Keratinocyte (primary cell): ENCODE measurements at regions not wholly inside any gene's neighbourhood (a gene's known extent, or its start where the extent isn't known, plus 50 kb on each side); places are given as distances from the start of the nearest gene placed in this dataset.

Experiments used
- DNase-seq: peaks from one replicate; pipeline ENCODE4 v3.0.0-alpha.2; 2011; ENCODE audit warnings: low read depth, missing footprints, low spot score
- FAIRE-seq: peaks from 2 replicates; lab custom pipeline; 2011; peaks lifted over from hg19 to GRCh38; lab: Jason Lieb, UNC
- H2AFZ ChIP-seq: 2 replicates; pipeline ENCODE4 v1.6.0; 2012; ENCODE audit warnings: low read length, control low read depth, inconsistent platforms; ENCODE audit not compliant: control insufficient read depth
- H3K27ac ChIP-seq: 2 replicates; pipeline ENCODE4 v1.5.1; 2011; ENCODE audit warnings: low read length; ENCODE audit not compliant: control insufficient read depth, insufficient read depth
- H3K27me3 ChIP-seq: 3 replicates; pipeline ENCODE4 v1.6.0; 2011; ENCODE audit warnings: low read length; ENCODE audit not compliant: control insufficient read depth, insufficient read depth; ENCODE audit errors: extremely low read depth
- H3K36me3 ChIP-seq, 2 experiments: 2 replicates in 1 of 2; 3 replicates in 1 of 2; pipeline ENCODE4 v1.5.1; 2011; ENCODE audit warnings: low read length in 2 of 2, mild to moderate bottlenecking in 1 of 2; ENCODE audit not compliant: control insufficient read depth in 2 of 2, insufficient read depth in 2 of 2; ENCODE audit errors: extremely low read depth in 1 of 2
- H3K4me1 ChIP-seq: 3 replicates; pipeline ENCODE4 v1.5.1; 2011; ENCODE audit warnings: low read length; ENCODE audit not compliant: control insufficient read depth, insufficient read depth; ENCODE audit errors: extremely low read depth
- H3K4me2 ChIP-seq: 3 replicates; pipeline ENCODE4 v1.6.0; 2011; ENCODE audit warnings: low read depth, low read length; ENCODE audit not compliant: control insufficient read depth, insufficient read depth; ENCODE audit errors: extremely low read depth
- H3K4me3 ChIP-seq, 3 experiments: fragments of 200-600 bp in 1 of 3; sonication (generic) in 1 of 3; 2 replicates in 2 of 3; 3 replicates in 1 of 3; pipeline ENCODE4 v1.5.1; 2011 to 2016; ENCODE audit warnings: low read length in 3 of 3, mild to moderate bottlenecking in 3 of 3, control low read depth in 2 of 3, inconsistent platforms in 1 of 3, low read depth in 1 of 3, mixed read lengths in 1 of 3, mixed run types in 1 of 3, moderate library complexity in 1 of 3; ENCODE audit not compliant: control insufficient read depth in 2 of 3, insufficient read depth in 2 of 3; ENCODE audit errors: extremely low read depth in 1 of 3
- H3K79me2 ChIP-seq: 2 replicates; pipeline ENCODE4 v1.6.0; 2012; ENCODE audit warnings: low read length; ENCODE audit not compliant: control insufficient read depth, insufficient read depth
- H3K9ac ChIP-seq: 3 replicates; pipeline ENCODE4 v1.6.0; 2011; ENCODE audit warnings: low read length; ENCODE audit not compliant: control insufficient read depth, insufficient read depth; ENCODE audit errors: extremely low read depth
- H3K9me1 ChIP-seq: 3 replicates; pipeline ENCODE4 v1.6.0; 2011; ENCODE audit warnings: low read length; ENCODE audit not compliant: control insufficient read depth, insufficient read depth; ENCODE audit errors: extremely low read depth
- H3K9me3 ChIP-seq: 2 replicates; pipeline ENCODE4 v1.5.1; 2012; ENCODE audit warnings: low read depth, low read length; ENCODE audit not compliant: control insufficient read depth
- H4K20me1 ChIP-seq: 3 replicates; pipeline ENCODE4 v1.6.0; 2011; ENCODE audit warnings: low read length; ENCODE audit not compliant: control insufficient read depth, insufficient read depth; ENCODE audit errors: extremely low read depth
- EZH2 ChIP-seq: IDR thresholded peaks from one replicate; pipeline ENCODE4 v1.6.1; 2012; ENCODE audit warnings: inconsistent platforms, mild to moderate bottlenecking, low read length, moderate library complexity
- dilution Hi-C: fragments of 300-500 bp; cut with MboI; formaldehyde crosslinking; loops from one replicate; pipeline ENCODE4 v1.7.0; 2020; ENCODE audit warnings: low sequenced_read_pairs; ENCODE audit not compliant: extremely low pct_ligation_motif_present
- TF ChIP-seq, protein P1 (sequence below), 3 experiments: IDR thresholded peaks in 1 of 3; conservative IDR thresholded peaks in 1 of 3; optimal IDR thresholded peaks in 1 of 3; 2 replicates in 2 of 3; 3 replicates in 1 of 3; pipeline versions ENCODE3 to v1.5.1; 2011; ENCODE audit warnings: low read length in 3 of 3, mild to moderate bottlenecking in 3 of 3, moderate library complexity in 2 of 3, control low read depth in 1 of 3, inconsistent platforms in 1 of 3; ENCODE audit not compliant: insufficient read depth in 2 of 3; ENCODE audit errors: extremely low read depth in 1 of 3

DNA sequence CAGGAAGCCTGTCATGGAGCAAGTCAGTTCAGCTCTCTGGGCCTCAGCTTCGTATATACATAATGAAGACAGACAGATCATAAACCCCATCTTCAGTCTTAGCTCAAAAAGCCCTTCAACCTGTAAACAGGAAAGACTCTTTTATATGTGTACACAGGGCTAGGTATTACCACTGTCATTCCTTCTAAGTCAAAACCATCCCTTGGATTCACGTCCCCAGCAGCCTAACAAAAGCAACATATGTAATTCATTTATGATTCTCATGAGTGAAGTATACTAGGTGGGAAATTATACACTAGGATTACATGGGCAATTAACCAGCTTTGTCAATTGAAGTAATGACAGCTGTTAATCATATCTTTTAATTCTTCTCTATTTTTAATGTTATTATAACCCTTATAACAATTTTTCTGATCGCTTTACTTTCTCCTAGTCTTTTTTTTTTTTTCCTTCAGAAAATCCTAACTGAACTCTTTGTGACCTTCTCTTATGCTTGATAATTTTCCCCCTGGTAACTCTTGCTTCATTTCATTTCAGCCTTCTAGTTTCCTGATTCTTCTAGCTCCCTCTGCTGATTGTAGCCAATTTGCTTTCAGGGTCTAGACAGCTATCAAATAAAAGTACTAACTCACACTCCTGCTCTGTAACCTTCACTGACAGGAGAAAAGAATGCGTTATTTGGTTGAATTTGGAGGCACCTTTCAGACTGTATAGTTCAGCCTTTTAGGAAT, 99.7 kb downstream of the RBM43 start:
- no peak for TF ChIP-seq EZH2
- TF ChIP-seq, protein P1, sequence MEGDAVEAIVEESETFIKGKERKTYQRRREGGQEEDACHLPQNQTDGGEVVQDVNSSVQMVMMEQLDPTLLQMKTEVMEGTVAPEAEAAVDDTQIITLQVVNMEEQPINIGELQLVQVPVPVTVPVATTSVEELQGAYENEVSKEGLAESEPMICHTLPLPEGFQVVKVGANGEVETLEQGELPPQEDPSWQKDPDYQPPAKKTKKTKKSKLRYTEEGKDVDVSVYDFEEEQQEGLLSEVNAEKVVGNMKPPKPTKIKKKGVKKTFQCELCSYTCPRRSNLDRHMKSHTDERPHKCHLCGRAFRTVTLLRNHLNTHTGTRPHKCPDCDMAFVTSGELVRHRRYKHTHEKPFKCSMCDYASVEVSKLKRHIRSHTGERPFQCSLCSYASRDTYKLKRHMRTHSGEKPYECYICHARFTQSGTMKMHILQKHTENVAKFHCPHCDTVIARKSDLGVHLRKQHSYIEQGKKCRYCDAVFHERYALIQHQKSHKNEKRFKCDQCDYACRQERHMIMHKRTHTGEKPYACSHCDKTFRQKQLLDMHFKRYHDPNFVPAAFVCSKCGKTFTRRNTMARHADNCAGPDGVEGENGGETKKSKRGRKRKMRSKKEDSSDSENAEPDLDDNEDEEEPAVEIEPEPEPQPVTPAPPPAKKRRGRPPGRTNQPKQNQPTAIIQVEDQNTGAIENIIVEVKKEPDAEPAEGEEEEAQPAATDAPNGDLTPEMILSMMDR (optimal IDR thresholded peaks at IDR 0.05 in 1 of 3, IDR thresholded peaks at IDR 0.05 in 1 of 3, conservative IDR thresholded peaks at IDR 0.05 in 1 of 3; ENCODE audit: extremely low read depth in 1 of 3, insufficient read depth in 2 of 3, low read length in 3 of 3) = peak in 1 of 3 experiments; percentile 14
- H3K27ac ChIP-seq = no peak overlapping the region
- FAIRE-seq = no peak
- no peaks in the 10 kb centered on the region for H3K36me3 ChIP-seq
- H3K9ac ChIP-seq = no peak overlapping the region
- H3K4me1 ChIP-seq = no peaks in the 10 kb centered on the region
- H3K9me1 ChIP-seq = no peaks in the 10 kb centered on the region
- dilution Hi-C loops = no loop called here
- no peak overlapping the region for H3K4me3 ChIP-seq
- H3K4me2 ChIP-seq = no peak overlapping the region
- no peak overlapping the region for H2AFZ ChIP-seq
- DNase-seq = no peak
- H3K27me3 ChIP-seq = peaks cover 7% of the 10 kb centered on the region
- no peaks in the 10 kb centered on the region for H4K20me1 ChIP-seq
- H3K9me3 ChIP-seq = no peaks in the 10 kb centered on the region
- H3K79me2 ChIP-seq = no peaks in the 10 kb centered on the region

DNA sequence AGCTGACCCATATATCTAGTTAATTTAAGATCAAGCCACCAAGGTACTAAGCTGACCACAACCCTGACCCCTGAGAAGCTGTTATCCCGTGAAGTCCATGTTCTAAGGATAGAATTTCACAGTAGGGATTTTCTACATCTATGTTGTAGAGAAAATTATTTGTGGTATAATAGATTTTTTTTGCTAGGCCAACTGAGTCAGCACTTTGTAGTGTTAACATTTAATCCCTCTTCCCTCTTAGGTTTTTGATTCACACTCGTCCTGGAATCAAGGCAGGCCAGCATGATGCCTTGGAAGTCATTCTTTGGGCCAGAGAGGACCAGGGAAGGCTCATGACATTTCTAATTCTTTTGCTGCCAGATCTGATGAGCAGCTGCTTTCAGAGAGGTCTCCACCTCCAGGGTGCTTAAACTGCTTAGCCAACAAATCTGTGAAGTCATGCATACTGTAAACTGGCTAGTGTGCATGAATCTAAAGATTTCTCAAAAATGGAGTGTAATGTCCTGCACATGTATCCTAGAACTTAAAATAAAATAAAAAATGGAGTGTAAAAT, 102.5 kb downstream of the RBM43 start:
- FAIRE-seq (no peak), DNase-seq (no peak)
- Histone ChIP-seq H3K9me3 (no peaks in the 10 kb centered on the region), H3K4me3 (no peak overlapping the region), H3K36me3 (no peaks in the 10 kb centered on the region), H3K79me2 (no peaks in the 10 kb centered on the region), H3K27ac (no peak overlapping the region), H3K4me2 (no peak overlapping the region), H3K9ac (no peak overlapping the region), H4K20me1 (no peaks in the 10 kb centered on the region), H3K9me1 (no peaks in the 10 kb centered on the region), H2AFZ (no peak overlapping the region), H3K27me3 (peaks cover 7% of the 10 kb centered on the region), H3K4me1 (no peaks in the 10 kb centered on the region)
- dilution Hi-C loops = no loop called here
- TF ChIP-seq EZH2 = no peak
- TF ChIP-seq, protein P1 (optimal IDR thresholded peaks at IDR 0.05 in 1 of 3, IDR thresholded peaks at IDR 0.05 in 1 of 3, conservative IDR thresholded peaks at IDR 0.05 in 1 of 3; ENCODE audit: extremely low read depth in 1 of 3, insufficient read depth in 2 of 3, low read length in 3 of 3) = no peak
